Heart left ventricle (tissue), 13 donors: ENCODE measurements at regions not wholly inside any gene's neighbourhood (a gene's known extent, or its start where the extent isn't known, plus 50 kb on each side); places are given as distances from the start of the nearest gene placed in this dataset.

Experiments
- POLR2A ChIP-seq, 2 donors: fragments of 450-650 bp; IDR thresholded peaks; one replicate each; pipeline ENCODE4 v1.6.1; 2017; ENCODE audit warnings: antibody characterized with exemption in 2 of 2, mild to moderate bottlenecking in 2 of 2, moderate library complexity in 2 of 2
- TF ChIP-seq, protein P1 (sequence below), 12 donors: fragments of 200-600 bp; sonication (generic) in 4 of 12; IDR thresholded peaks; one replicate each; pipeline versions ENCODE4 v1.5.0 to v1.8.0; 2018 to 2022; ENCODE audit warnings: antibody characterized with exemption in 12 of 12, mild to moderate bottlenecking in 5 of 12
- donor health status: ischemic (EF 13 %, LVEDD 7.1; RV severe dilation, severe dysfunction).
- donor health status: DM: no; HTN: yes; CAD: no.
- donor health status: DM: no; HTN: no; CAD: no.
- donor health status: ischemic (EF 25% LVEDD 6.9; RV normal size, moderate dysfunction).
- donor health status: ischemic (EF 25% LVEDD 5.7; RV mildly dilated, moderate dysfunction).
- donor health status: ischemic (EF 35%, LVEDD 5.7; RV mildly dilated, moderate dysfunction).
- donor health status: nonischemic (EF 11% LVEDD 7.7; RV severe dilation, severe dysfunction).
- donor health status: DM: yes; HTN: yes; CAD: no.
- donor health status: PGD.
- donor health status: ischemic (EF 29% LVEDD 5.4; RV normal size, mild dysfunction).
- donor health status: nonischemic (EF 23%, LVEDD 6.1; RV moderate dilation, normal function).

DNA sequence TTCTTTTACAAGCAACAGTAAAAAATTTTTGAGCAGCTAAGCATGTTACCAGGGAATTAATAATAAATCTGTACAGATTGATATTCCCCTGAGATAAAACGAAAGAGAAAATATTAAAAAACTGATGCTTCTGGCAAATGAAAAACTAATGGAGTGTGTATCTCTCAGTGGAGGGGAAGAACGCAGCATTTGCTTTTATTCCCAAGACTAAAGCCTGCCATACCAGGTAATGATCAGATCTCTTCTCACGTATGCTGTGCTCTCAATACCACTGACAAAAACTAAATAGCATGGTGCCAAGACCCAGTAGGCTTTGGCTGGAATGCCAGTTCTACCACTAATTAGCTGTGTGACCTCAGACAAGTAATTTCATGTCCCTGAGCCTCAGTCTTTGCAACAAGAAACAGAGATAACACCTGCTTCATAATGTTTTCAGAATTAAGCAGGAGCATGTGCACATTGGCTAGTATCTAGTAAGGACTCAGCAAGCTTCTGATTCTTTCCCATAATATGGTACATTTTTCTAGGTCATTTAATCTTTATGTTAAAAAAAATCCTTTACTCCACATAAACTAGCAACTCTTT, 179.6 kb downstream of the CENPC start:
- TF ChIP-seq, protein P1, sequence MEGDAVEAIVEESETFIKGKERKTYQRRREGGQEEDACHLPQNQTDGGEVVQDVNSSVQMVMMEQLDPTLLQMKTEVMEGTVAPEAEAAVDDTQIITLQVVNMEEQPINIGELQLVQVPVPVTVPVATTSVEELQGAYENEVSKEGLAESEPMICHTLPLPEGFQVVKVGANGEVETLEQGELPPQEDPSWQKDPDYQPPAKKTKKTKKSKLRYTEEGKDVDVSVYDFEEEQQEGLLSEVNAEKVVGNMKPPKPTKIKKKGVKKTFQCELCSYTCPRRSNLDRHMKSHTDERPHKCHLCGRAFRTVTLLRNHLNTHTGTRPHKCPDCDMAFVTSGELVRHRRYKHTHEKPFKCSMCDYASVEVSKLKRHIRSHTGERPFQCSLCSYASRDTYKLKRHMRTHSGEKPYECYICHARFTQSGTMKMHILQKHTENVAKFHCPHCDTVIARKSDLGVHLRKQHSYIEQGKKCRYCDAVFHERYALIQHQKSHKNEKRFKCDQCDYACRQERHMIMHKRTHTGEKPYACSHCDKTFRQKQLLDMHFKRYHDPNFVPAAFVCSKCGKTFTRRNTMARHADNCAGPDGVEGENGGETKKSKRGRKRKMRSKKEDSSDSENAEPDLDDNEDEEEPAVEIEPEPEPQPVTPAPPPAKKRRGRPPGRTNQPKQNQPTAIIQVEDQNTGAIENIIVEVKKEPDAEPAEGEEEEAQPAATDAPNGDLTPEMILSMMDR (IDR thresholded peaks at IDR 0.05), result no peak
- TF ChIP-seq POLR2A (IDR thresholded peaks at IDR 0.05), result no peak
